MM.1S (cell line): ENCODE measurements at regions not wholly inside any gene's neighbourhood (a gene's known extent, or its start where the extent isn't known, plus 50 kb on each side); places are given as distances from the start of the nearest gene placed in this dataset.

Experiments used
- DNase-seq: peaks from one replicate; pipeline ENCODE4 v3.0.0-alpha.2; 2015
- H2AFZ ChIP-seq: fragments of 300-600 bp; sonication (generic); 2 replicates; pipeline ENCODE4 v1.6.0; 2016; ENCODE audit warnings: antibody characterized with exemption, low read length
- H3F3A ChIP-seq: fragments of 300-600 bp; sonication (generic); 2 replicates; pipeline ENCODE4 v1.6.1; 2016; ENCODE audit warnings: mild to moderate bottlenecking, antibody characterized with exemption, low read length, moderate library complexity, mixed read lengths; ENCODE audit not compliant: insufficient read depth
- H3K27ac ChIP-seq: fragments of 300-600 bp; sonication (generic); 2 replicates; pipeline ENCODE4 v1.5.1; 2016; ENCODE audit warnings: mild to moderate bottlenecking, low read length
- H3K27me3 ChIP-seq: fragments of 300-600 bp; sonication (generic); replicated peaks from 2 replicates; pipeline ENCODE4 v1.6.0; 2016; ENCODE audit warnings: low read length; ENCODE audit not compliant: insufficient read depth
- H3K36me3 ChIP-seq: fragments of 300-600 bp; sonication (generic); replicated peaks from 2 replicates; pipeline ENCODE4 v1.6.1; 2016; ENCODE audit warnings: mild to moderate bottlenecking, low read length, mixed read lengths; ENCODE audit not compliant: insufficient read depth
- H3K4me1 ChIP-seq: fragments of 300-600 bp; sonication (generic); 2 replicates; pipeline ENCODE4 v1.6.1; 2016; ENCODE audit warnings: low read length, mixed read lengths
- H3K4me2 ChIP-seq: fragments of 300-600 bp; sonication (generic); 2 replicates; pipeline ENCODE4 v1.6.0; 2016; ENCODE audit warnings: low read depth, low read length
- H3K4me3 ChIP-seq: fragments of 300-600 bp; sonication (generic); 2 replicates; pipeline ENCODE4 v1.5.1; 2016; ENCODE audit warnings: low read length, mixed read lengths
- H3K79me2 ChIP-seq: fragments of 300-600 bp; sonication (generic); 2 replicates; pipeline ENCODE4 v1.6.1; 2016; ENCODE audit warnings: mixed run types, low read length, mixed read lengths
- H3K9ac ChIP-seq: fragments of 300-600 bp; sonication (generic); 2 replicates; pipeline ENCODE4 v1.6.1; 2016; ENCODE audit warnings: low read length, mixed read lengths
- H3K9me2 ChIP-seq: fragments of 300-600 bp; sonication (generic); replicated peaks from 2 replicates; pipeline ENCODE4 v1.6.1; 2016; ENCODE audit warnings: mild to moderate bottlenecking, low read length, mixed read lengths; ENCODE audit not compliant: insufficient read depth
- H3K9me3 ChIP-seq: fragments of 300-600 bp; sonication (generic); replicated peaks from 2 replicates; pipeline ENCODE4 v1.6.1; 2016; ENCODE audit warnings: mild to moderate bottlenecking, low read length, mixed read lengths; ENCODE audit not compliant: insufficient read depth
- H4K20me1 ChIP-seq: fragments of 300-600 bp; sonication (generic); 2 replicates; pipeline ENCODE4 v1.6.1; 2016; ENCODE audit warnings: mild to moderate bottlenecking, low read length, moderate library complexity, mixed read lengths; ENCODE audit not compliant: insufficient read depth
- CTCF ChIP-seq: fragments of 300-600 bp; sonication (generic); IDR thresholded peaks from 2 replicates; pipeline ENCODE4 v1.5.1; 2016; ENCODE audit warnings: antibody characterized with exemption, low read length, mixed read lengths
- EZH2 ChIP-seq: fragments of 300-600 bp; sonication (generic); optimal IDR thresholded peaks from 2 replicates; pipeline ENCODE3; 2017; ENCODE audit warnings: low read depth, mild to moderate bottlenecking, antibody characterized with exemption, low read length, mixed read lengths
- EZH2phosphoT487 ChIP-seq: fragments of 300-600 bp; sonication (generic); IDR thresholded peaks from 2 replicates; pipeline ENCODE4 v1.6.1; 2018; ENCODE audit warnings: antibody characterized with exemption, low read length

GRCh38 chr18:78774741-78775141 lies 204.9 kb upstream of the SALL3 start:
- Histone ChIP-seq H3K79me2 (no peaks in the 10 kb centered on the region), H3K9ac (no peak overlapping the region), H3K27ac (no peak overlapping the region), H3K9me3 (no peaks in the 10 kb centered on the region), H3K36me3 (no peaks in the 10 kb centered on the region), H3K27me3 (no peaks in the 10 kb centered on the region), H3K4me3 (no peak overlapping the region), H3K4me2 (no peak overlapping the region), H2AFZ (no peak overlapping the region), H3F3A (no peaks in the 10 kb centered on the region), H3K9me2 (no peaks in the 10 kb centered on the region), H3K4me1 (no peaks in the 10 kb centered on the region), H4K20me1 (no peaks in the 10 kb centered on the region)
- DNase-seq: no peak
- TF ChIP-seq EZH2 (no peak), EZH2phosphoT487 (no peak), CTCF (no peak)

GRCh38 chr18:78776151-78776550 lies 203.5 kb upstream of the SALL3 start:
- no peaks in the 10 kb centered on the region for H3K36me3 ChIP-seq
- no peak overlapping the region for H3K4me2 ChIP-seq
- H3K4me3 ChIP-seq: no peak overlapping the region
- H3K79me2 ChIP-seq: no peaks in the 10 kb centered on the region
- no peaks in the 10 kb centered on the region for H3F3A ChIP-seq
- DNase-seq: no peak
- H4K20me1 ChIP-seq: no peaks in the 10 kb centered on the region
- no peak for TF ChIP-seq EZH2phosphoT487
- no peak for TF ChIP-seq CTCF
- TF ChIP-seq EZH2: no peak
- no peaks in the 10 kb centered on the region for H3K27me3 ChIP-seq
- H3K9ac ChIP-seq: no peak overlapping the region
- no peaks in the 10 kb centered on the region for H3K9me2 ChIP-seq
- no peaks in the 10 kb centered on the region for H3K9me3 ChIP-seq
- no peak overlapping the region for H2AFZ ChIP-seq
- H3K27ac ChIP-seq: no peak overlapping the region
- no peaks in the 10 kb centered on the region for H3K4me1 ChIP-seq

- Histone ChIP-seq H3K9me2 (no peaks in the 10 kb centered on the region), H3F3A (no peaks in the 10 kb centered on the region), H4K20me1 (no peaks in the 10 kb centered on the region), H3K4me2 (no peak overlapping the region), H3K36me3 (no peaks in the 10 kb centered on the region), H2AFZ (no peak overlapping the region), H3K27me3 (no peaks in the 10 kb centered on the region), H3K9me3 (no peaks in the 10 kb centered on the region), H3K79me2 (no peaks in the 10 kb centered on the region), H3K4me3 (no peak overlapping the region), H3K9ac (no peak overlapping the region), H3K4me1 (no peaks in the 10 kb centered on the region), H3K27ac (no peak overlapping the region)
- no peak for TF ChIP-seq EZH2
- no peak for TF ChIP-seq EZH2phosphoT487
- no peak for TF ChIP-seq CTCF
- no peak for DNase-seq
Measured at GRCh38 chr18:78776706-78777285, 202.8 kb upstream of the SALL3 start.
